Posterior vena cava (tissue), 2 donors: ENCODE measurements at regions not wholly inside any gene's neighbourhood (a gene's known extent, or its start where the extent isn't known, plus 50 kb on each side); places are given as distances from the start of the nearest gene placed in this dataset.

ENCODE experiments used
- DNase-seq: peaks from one replicate; pipeline ENCODE4 v3.0.0-alpha.2; 2020; ENCODE audit warnings: low spot score
- intact Hi-C, 2 donors: fragments of 100-400 bp; cut with DNase I; formaldehyde crosslinking; loops; one replicate each; pipeline versions ENCODE4 v1.14.1 to v1.14.2; 2022 to 2023
- donor health status: DM: yes; HTN: yes; CAD: no.
- donor health status: DM: yes; HTN: yes; CAD: no.

DNA sequence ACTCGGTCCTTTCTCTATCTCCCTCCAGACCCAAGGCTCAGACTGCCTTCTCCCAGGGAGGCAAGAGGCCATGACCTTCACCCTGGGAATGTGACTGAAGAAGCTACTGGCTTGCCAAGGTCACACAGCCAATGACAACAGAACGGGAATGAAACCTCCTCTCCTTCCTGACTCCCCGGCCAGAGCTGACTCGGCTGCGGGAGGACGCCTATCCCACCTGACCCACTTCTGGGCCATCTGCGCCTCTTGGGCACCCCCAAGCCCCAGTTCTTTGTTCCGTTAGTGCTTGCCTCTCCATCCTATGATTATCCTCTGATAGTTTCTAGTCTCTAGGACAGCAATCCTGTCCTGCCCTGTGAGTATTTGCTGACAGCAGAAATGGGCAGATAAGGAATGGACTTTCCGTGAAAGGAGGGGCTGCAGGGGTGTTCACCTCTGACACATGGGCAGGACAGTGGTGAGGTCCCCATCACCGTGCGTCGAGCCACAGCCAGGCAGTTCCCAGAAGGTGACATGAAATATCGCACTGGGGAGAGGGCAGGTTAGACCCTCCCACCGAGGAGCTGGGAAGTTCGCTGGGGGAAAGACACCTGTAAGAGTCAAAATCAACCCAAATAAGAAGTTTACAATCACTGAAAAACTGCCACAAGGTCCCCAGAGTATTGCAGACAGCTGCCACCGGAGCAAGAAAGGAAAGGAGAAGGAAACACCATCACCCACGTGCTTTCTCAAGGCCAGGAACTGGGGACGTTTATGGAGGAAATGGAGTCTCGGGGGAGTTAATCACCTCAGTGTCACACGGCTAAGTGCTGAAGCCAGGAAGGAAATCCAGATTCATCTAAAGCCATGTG lies 63.0 kb downstream of the INSIG1 start:
- DNase-seq, result peak; percentile 38
- intact Hi-C loops, result no loop called here

DNA sequence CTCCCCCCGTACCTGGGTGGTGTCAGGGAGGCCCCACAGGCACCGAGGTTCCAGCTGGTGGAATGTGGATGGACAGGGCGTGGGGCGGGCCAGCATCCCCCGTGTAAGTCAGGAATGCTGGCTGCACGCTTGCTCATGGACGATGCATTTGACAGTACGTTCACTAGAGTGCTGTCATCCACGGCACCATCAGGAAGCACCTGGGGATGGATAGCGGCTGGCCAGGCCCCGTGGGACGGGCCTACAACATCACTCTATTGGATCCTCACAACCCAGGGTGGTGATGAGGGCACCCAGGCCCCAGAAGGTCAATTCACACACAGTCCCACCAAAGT lies 63.6 kb downstream of the INSIG1 start:
- intact Hi-C loops, result no loop called here

DNA sequence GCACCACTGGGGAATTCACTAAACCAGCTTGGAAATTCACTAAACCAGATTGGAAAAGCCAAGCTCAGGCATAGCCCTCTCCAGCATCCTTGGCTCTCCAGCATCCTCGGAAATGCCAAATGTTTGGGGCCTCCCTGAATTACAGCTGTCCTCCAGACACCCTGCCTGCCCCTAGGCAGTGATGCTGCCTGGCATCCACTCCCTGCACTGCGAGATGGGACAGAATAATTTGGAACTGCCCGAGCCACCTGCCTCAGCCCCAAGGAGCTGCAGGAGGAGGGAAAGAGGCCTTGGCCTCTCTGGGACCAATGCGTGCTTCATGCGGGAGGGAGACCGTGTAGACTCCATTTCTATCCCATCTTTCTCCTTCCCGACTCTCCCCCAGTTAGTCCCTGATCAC lies 64.3 kb downstream of the INSIG1 start:
- DNase-seq, result peak; percentile 16
- intact Hi-C loops, result no loop called here

More for the DNA sequence above, 63.6 kb downstream of the INSIG1 start:
- DNase-seq, result peak; percentile 53

DNA sequence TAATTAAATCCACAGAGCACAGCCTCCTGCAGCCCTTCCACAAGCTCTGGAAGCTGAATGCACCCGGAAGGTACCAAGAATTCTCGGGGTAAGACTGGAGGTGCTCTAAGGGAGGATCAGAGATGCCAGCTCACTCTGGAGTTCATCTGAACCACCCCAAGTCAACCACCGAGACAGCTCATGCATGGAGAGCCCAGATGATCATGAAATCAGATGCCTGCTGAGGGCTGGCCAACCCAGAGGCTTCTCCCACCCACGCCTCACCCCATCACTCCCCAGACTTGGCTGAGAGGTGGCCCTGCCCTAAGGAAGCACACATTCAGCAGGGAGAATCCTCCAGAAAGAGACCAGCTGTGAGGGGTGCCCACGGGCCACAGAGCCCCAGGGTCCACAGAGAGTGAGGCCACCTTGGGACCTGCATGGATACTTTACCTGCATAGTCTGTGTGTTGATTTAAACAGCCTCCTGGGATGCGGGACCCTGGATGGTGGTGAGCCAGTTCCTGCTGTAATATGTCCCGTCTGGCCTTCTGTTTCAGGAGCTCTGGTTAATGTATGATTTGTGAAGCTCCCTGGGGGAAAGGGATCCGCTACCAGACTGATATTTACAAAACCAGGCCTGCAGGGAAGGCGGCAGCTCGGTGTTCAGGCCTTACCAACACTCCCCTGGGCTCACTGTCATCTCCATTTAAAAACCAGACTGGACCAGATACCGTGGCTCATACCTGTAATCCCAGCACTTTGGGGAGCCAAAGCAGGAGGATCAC lies 64.9 kb downstream of the INSIG1 start:
- intact Hi-C loops, result no loop called here
- peak; percentile 46 for DNase-seq

DNA sequence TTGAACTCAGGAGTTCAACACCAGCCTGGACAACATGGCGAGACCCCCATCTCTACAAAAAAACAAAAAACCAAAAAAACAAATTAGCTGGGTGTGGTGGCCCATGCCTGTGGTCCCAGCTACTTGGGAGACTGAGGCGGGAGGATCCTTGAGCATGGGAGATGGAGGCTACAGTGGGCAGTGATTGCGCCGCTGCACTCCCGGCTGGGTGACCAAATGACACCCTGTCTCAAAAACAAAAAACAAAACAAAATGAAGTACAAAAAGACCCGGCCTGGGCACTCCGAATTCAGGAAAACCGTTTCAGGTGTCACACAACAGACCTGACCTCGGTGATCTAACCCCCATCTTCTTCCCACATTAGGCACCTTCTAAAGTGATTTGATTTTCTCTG lies 65.5 kb downstream of the INSIG1 start:
- intact Hi-C loops, result no loop called here
- DNase-seq, result peak; percentile 60

DNA sequence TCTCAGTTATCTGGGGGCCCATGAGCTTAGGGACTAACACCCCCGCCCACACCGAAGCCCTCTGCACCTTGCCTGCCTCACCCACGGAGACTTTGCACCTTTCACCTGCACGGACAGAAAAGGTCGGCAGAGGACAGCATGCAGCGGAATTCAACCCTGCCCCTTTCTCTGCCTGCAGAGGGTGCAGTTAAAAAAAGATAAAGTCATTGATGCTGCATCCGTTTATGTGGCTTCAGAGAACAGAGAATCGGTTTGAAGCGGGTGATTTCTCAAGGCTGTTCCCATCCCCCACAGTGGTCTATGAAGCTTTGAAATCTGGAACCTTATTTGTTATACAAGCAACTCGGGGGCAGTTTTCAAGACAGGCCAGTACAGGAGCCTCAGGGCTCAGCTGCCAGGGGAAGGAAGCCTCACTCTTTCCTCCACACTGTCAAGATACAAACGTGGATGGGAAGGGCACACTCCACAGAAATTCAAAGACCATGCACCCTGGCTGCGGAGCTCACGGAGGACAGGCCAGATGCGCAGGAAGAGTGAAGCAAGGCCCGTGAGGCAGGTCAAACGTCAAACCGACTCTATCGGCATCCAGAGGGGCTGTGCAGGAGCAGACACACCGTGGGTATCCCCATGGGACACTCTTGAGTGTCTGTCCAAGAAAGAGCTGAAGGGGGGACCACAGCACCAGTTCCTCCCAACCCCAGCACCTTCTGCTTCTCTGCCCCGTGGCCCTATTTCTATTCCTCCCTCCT lies 66.3 kb downstream of the INSIG1 start:
- intact Hi-C loops, result no loop called here
- peak; percentile 34 for DNase-seq

DNA sequence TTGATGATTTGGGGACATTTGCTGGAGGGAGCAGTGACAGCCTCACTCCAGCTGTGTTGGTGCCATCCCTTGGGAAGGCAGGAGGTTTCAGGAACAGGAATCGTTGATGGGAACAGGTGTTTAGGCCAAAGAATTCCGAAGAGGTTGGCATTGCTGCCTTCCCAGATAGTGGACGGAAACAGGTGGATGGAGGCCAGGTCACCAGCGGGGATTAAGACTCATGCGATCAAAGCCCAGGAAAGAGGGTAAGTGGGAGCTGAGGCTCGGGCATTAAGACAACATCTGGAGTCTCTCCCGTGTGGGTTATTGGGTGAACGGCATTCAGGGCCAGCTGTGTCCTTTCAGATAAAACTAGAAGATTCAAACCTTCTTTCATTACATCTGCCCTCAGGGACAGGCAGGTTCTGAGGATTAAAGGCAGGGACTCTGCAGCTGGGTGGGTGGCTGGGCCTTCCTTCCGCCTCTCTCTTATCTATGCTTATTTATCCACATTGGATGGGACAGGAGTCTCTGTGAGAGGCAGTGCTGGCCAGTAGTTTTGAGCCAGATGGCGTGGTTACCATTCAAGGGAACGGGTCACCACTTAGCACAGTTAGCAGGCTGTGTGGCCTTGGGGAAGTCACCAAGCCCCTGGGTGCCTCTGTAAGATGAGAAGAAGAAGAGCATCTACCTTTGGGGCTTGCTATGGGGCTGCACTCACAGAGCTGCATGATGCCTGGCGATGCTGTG lies 67.6 kb downstream of the INSIG1 start:
- intact Hi-C loops, result no loop called here
- DNase-seq, result peak; percentile 29

DNA sequence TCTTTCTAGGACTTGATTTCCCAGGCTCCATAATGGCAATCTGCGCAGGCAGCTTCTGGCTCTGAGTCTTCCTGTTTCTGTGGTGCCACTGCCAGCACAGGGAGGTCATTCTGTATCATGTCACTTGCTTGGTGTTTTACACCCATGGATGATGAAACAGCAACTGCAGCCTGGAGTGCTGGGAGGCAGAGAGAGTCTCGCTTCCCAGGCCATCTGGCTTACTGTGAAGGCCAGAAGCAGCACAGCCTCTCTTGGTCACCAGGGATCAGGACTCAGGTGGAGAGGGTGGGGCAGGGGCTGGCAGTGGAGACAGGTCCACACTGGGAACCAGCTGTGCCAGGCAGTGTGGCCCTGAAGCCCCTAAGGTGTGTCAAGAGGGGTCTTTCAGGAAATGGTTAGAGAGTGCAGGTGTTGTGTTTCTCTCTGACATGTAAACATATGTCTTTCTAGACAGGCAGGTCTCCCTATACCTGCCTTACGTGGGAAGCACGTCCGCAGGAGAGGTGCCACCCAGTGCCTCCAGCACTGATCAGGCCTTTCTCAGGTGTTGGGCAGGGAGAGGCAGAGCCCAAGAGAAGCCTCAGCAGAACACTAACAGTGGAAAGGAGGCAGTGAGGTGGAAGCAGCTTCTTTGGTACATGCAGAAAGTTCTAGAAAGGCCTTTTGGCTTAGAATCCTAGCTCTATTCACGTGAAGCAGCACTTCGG lies 71.4 kb downstream of the INSIG1 start:
- intact Hi-C loops, result no loop called here
- DNase-seq, result peak; percentile 60

DNA sequence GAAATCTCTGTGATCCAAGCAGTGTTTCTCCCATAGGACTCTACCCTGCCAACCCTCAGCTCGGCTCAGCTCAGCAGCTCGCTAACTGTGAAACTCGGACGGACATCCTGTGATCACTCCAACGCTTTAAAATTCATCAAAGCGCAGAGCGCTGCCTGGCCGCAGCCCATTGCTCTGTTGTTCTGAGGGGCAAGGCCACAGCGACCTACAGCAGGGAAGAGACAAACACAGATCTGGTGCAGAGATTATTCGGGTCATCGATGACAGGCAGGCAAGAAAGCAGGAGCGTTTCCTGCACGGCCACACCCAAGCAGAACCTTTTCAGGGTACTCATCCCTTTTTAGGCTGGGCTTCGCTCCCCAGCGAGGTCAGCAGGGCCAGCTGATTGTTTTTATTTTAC lies 72.1 kb downstream of the INSIG1 start:
- DNase-seq, result peak; percentile 56
- intact Hi-C loops, result no loop called here

DNA sequence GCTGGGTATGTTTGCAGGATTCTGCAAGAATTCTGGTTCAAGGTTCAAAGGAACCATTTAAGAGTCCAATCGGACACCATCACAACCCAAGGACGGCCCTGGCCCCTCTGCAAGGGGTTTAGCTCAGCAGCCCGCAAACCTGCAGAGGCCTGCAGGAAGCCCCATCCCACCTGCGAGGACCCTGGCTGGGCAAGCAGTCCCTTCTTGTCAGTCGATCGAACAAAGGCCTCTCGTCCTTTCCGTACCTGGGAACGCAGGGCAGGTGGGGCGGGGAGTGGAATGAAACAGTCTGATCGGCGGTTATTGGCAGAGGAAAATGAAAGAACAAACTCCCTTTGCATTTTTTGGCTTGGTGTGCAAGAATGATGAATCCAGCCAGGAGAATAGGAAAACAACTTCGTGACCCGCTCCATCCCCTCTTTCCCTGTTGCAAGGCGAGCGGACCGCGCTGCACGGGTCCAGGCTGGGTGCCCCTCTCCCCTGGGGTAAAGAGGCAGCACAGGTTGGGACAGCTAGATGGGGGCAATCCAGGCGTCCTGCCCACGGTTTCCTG lies 73.7 kb downstream of the INSIG1 start:
- intact Hi-C loops, result no loop called here
- DNase-seq, result peak; percentile 46

DNA sequence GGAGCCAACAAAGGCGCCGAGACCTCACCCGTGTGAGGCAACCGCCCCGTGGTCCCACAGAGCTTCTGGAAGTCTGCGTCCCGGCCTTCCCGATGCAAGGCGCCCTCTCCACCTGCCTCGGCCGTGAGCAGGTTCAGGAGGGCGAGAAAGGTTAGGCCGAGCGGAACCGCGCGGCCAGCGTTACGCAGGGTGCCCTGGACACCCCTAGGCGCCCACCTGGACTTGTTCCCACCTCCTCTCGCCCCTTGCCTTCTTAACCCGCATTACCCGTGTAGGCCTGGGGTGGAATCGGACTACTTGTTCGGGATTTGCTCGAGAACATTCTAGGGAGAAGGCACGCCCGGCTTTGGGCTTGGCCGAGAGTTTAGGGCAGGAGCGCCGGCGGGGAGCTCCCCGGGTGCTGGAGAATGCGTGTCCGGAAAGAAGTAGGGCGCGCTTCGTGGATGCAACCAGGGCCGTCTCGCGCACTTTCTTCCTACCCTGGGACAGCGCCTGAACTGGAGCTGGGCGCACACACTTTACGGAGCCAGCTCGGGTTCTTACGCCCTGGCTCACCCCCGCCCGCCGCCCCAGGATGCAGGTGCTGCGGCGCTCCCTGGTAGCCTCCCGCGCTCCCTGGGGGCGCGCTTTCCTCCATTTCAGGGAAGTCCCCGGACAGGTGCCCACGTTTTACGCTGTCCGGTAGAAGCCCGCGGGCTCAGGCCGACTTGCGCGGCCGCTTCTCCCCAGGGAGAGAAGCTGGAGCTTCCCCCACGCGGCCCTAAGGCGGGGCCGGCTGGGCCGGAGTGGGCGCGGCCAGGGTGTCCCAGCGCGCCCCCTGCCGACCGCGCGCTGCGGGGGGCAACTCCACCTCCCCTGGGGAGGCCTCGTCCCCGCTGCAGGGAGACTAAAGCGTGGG lies 74.5 kb downstream of the INSIG1 start:
- peak; percentile 78 for DNase-seq
- intact Hi-C loops, result no loop called here

DNA sequence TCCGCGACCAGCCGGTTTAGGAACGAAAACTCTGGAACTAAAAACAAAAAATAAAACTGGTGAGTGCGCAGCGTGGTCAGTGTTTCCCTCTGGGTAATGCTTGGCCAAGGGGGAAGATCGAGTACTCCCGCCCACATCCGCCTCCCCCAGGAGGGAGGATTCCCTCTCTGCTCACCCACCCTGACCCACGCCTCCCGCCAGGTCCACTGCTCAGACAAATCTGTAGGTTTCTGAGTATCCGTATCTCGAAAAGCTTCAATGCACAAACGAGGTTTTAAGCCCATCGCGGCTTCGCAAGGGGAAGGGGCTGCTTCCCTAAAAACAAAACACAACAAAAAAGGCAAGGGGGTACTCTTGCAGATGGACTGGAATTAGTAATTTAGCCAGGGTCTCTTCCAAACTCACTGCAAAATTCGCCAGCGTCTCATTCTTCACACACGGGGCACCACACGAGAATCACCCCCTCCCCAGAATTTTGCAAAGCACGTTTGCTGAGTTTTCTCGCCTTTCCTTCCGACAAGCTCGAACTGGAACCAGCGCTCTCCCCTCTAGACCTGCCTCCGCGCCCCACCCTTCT lies 75.2 kb downstream of the INSIG1 start:
- intact Hi-C loops, result no loop called here
- peak; percentile 65 for DNase-seq

DNA sequence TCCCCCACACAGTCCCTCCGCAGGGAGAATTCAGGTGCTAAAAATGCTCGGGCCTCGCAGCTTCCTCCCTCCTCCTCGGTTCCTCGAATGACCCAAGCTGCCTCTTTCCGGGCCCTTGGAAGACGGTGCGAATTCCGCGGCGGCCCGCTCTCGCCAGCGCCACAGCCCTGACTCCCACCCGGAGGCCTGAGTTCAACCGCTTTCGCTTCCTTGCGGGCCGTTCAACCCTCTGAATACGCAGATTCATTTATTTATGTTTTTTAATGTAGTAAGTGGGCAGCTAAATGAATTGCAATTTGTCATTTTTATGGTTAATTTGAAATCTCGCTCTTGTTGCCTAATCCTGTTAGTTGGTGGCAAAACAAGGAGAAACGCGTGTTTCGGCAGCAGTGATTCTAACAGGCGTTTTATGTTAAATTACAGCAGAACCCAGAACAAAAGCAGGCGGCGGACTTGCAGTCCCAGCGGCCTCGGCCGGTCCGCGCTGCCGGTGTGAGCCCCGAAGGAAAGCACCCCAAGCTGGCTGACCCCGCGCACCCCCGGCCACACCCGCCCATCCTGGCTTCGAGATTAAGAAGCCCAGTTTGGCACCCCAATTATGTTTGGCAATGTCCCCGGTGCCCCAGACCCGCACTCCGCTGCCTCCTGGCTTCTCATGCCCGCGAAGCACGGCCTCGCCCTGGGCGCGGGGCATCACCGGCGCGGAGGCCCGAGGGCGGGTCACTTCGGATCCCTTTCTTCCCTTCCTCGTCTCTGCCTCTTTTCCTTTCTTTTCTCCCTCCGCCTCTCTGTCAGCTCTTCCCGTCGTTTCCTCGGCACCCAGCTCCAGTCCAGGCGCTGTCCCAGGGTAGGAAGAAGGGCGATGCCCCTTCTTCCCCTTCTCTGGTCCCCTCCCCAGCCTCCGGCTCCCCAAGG lies 75.9 kb downstream of the INSIG1 start:
- no peak for DNase-seq
- intact Hi-C loops, result no loop called here

DNA sequence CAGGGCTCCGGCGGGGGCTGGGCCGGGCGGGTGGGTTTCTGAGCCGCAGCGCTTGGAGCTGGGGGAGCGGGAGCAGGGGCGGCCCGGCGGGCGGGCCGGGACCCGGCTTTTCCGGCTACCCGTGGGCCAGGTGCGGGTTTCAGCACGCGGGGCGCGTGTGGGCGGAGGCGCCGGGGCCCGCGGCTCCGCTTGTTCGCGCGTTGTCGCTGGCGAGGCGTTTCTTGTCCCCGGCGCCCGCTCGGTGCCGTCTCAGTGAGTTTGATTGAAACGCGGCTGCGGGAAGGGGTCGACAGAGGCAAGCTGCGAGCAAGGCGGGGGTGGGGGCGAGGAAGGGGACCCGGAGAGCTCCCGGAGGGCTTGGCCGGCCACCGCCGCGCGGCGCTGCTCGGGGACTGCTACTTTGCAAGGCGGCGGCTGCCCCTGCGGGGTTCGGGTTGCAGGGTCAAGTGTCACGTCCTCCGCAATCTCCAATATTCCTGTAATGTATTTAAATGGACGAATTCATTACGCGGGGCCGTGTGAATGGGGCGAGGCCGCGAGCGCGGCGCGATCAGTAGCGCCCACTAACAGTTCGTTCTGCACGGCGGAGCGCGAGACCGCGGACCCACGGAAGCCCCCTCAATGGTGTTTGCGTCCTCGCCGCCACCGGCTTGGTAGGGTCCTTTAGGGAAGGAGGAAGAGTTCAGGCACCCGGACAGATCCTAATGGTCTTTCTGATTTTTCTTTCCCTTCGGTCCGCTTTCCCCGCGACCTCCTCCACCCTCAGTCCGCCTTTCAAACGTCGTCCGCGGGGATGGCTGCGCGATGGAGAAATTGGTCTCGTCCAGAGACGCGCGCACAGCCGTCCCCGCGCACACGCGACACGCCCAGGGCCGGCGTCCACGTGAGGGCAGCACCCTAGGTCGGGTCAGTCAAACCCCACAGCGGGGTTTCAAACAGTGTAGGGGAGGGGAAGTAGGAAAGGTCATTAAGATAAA lies 76.9 kb downstream of the INSIG1 start:
- intact Hi-C loops, result no loop called here
- no peak for DNase-seq
